Colonic mucosa (tissue), 4 donors: ENCODE measurements at regions not wholly inside any gene's neighbourhood (a gene's known extent, or its start where the extent isn't known, plus 50 kb on each side); places are given as distances from the start of the nearest gene placed in this dataset.

Experiments used
- DNase-seq: peaks from one replicate; pipeline ENCODE4 v3.0.0-alpha.2; 2020
- H3K27ac ChIP-seq: fragments of 200-600 bp; one replicate; pipeline ENCODE4 v1.8.0; 2021
- H3K27me3 ChIP-seq: fragments of 200-600 bp; one replicate; pipeline ENCODE4 v1.8.0; 2021
- H3K36me3 ChIP-seq: fragments of 200-600 bp; one replicate; pipeline ENCODE4 v1.8.0; 2021
- H3K4me1 ChIP-seq: fragments of 200-600 bp; one replicate; pipeline ENCODE4 v1.8.0; 2021; ENCODE audit warnings: mild to moderate bottlenecking
- H3K4me3 ChIP-seq: fragments of 200-600 bp; one replicate; pipeline ENCODE4 v1.8.0; 2021
- H3K9ac ChIP-seq, 2 donors: one replicate each; pipeline ENCODE4 v1.7.0; 2013; ENCODE audit warnings: control low read depth in 2 of 2, low read depth in 2 of 2, low read length in 2 of 2
- H3K9me3 ChIP-seq: fragments of 200-600 bp; one replicate; pipeline ENCODE4 v1.8.0; 2021
- intact Hi-C: fragments of 100-400 bp; cut with DNase I; formaldehyde crosslinking; loops from one replicate; pipeline ENCODE4 v1.14.1; 2022
- TF ChIP-seq, protein P1 (sequence below): fragments of 200-600 bp; IDR thresholded peaks from one replicate; pipeline ENCODE4 v1.8.0; 2022; ENCODE audit warnings: antibody characterized with exemption, mild to moderate bottlenecking
- donor health status: healthy.
- donor health status: DM: no; HTN: no; CAD: no.
- donor health status: DM: no; HTN: no; CAD: no.

DNA sequence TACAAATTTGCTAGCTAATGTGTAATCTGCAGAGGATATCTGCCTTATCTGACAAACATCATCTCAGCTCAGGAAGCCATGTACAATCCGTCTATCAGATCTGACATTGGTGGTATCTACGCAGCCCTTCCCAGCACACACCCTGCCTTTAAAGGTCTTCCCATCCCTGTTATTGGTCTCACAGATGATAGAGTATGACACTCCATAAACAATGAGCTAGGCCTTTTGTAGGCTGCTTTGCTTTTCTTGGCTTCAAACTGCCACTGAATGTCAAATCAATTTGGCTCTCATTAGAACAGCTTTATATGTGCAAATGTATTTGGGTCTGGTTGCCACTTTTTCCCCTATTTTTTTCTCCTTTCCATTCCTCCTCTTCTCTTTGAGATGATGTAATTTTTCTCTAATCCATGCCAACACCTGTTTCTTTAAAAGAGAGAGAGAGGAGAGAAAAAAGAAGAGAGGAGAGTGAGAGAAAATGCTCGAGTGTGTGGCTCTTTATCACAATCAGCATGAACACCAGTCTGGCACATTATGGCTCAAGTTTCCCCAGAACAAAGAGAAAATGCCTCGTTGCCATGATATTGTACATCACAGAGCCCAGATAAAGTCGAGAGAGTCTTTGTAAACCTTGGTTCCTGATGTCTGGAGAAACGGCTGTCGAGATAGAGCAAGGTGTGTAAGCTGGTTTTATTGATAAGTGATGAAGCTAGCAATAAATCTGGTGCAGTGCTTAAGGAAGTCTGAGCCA, 80.8 kb upstream of the DPH6 start:
- H3K27ac ChIP-seq = no peak overlapping the region
- DNase-seq = no peak
- intact Hi-C loops = no loop called here

DNA sequence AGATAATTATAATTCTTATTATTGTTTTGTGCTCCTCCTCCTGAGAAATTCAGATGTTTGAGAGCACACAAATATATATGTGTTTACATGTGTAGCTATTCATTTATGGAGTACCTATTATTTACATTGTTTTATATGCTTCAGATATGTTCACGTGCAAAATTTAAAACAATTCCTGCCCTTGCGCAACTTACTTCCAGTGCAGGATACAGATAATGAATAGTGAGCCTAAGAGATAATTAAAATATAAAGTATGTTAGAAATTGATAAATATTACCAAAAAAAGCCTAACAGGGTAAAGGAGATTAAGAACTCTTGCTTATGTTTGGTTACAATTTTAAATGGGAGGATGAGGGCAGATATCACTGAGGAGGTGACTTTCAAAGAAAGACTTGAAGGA, 81.7 kb upstream of the DPH6 start:
- no peak for DNase-seq
- intact Hi-C loops = no loop called here

More for the DNA sequence above, 80.8 kb upstream of the DPH6 start:
- H3K27me3 ChIP-seq = no peaks in the 10 kb centered on the region
- no peaks in the 10 kb centered on the region for H3K9me3 ChIP-seq
- no peaks in the 10 kb centered on the region for H3K4me1 ChIP-seq
- TF ChIP-seq, protein P1, sequence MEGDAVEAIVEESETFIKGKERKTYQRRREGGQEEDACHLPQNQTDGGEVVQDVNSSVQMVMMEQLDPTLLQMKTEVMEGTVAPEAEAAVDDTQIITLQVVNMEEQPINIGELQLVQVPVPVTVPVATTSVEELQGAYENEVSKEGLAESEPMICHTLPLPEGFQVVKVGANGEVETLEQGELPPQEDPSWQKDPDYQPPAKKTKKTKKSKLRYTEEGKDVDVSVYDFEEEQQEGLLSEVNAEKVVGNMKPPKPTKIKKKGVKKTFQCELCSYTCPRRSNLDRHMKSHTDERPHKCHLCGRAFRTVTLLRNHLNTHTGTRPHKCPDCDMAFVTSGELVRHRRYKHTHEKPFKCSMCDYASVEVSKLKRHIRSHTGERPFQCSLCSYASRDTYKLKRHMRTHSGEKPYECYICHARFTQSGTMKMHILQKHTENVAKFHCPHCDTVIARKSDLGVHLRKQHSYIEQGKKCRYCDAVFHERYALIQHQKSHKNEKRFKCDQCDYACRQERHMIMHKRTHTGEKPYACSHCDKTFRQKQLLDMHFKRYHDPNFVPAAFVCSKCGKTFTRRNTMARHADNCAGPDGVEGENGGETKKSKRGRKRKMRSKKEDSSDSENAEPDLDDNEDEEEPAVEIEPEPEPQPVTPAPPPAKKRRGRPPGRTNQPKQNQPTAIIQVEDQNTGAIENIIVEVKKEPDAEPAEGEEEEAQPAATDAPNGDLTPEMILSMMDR = no peak
- H3K4me3 ChIP-seq = no peak overlapping the region
- H3K9ac ChIP-seq = no peak overlapping the region
- H3K36me3 ChIP-seq = no peaks in the 10 kb centered on the region

DNA sequence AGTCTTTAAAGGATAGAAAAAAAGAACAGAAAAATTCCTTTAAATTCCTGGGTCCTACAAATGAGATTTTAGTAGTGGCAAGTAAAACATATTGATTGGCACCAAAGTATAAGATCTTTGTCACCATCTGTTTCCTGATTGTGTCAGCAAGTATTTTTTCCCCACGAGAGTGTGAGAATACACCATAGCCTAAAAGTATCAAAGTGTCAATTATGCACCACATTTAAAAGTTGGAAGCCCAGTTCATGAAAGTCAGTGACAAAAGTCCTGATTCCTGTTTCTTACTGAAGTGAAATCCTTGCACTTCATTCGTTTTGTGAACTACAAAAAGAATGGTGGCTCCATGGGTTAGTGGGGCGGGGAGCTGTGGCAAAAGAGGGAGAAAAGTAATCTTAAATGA, 83.8 kb upstream of the DPH6 start:
- Histone ChIP-seq H3K36me3 (no peaks in the 10 kb centered on the region), H3K4me1 (no peaks in the 10 kb centered on the region), H3K9ac (no peak overlapping the region), H3K27ac (no peak overlapping the region), H3K27me3 (no peaks in the 10 kb centered on the region), H3K9me3 (no peaks in the 10 kb centered on the region), H3K4me3 (no peak overlapping the region)
- no peak for DNase-seq
- intact Hi-C loops = no loop called here
- TF ChIP-seq, protein P1 = no peak

More for the DNA sequence above, 81.7 kb upstream of the DPH6 start:
- TF ChIP-seq, protein P1 = no peak
- Histone ChIP-seq H3K4me1 (no peaks in the 10 kb centered on the region), H3K9me3 (no peaks in the 10 kb centered on the region), H3K4me3 (no peak overlapping the region), H3K27me3 (no peaks in the 10 kb centered on the region), H3K36me3 (no peaks in the 10 kb centered on the region), H3K27ac (no peak overlapping the region), H3K9ac (no peak overlapping the region)

DNA sequence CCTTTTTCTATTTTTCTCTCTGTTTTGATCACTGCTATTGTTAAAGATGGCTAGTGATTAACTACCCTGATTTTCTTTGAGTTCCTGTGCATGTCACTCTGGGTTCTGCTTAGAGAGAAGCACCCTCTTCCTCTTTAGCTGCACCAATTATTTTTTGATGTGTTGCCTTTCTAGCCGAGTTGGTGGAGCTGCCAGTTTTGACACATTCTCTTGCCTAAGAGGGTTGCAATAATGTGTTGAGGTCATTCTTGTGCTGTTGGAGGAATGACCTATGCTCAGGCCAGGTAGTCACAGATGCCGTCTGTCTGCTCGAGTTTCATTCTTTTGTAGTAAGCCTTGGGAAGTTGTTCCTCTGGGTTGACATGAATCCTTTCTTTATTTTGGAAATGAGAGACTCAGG, 84.6 kb upstream of the DPH6 start:
- no peak for DNase-seq
- Histone ChIP-seq H3K4me1 (no peaks in the 10 kb centered on the region), H3K4me3 (no peak overlapping the region), H3K27ac (no peak overlapping the region), H3K9me3 (no peaks in the 10 kb centered on the region), H3K36me3 (no peaks in the 10 kb centered on the region), H3K9ac (no peak overlapping the region), H3K27me3 (no peaks in the 10 kb centered on the region)
- intact Hi-C loops = no loop called here
- TF ChIP-seq, protein P1 = no peak

DNA sequence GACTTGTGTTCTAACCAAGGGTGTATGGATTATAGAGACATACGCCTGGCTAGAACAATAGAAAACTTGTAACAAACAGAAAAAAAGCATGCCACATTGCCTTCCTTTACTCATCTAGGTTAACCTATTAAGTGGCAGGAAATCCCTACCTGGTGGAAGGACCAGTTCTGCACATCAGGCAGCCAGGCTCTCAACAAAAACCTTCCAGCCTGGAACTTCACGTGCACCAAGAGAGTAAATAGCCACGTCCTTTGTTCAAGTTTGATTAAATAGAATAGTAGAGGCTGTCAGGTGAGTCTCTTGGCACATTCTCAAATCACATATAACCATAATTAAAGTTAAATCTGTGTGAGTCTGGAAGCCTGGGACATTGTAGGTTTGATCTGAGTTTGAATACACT, 85.0 kb upstream of the DPH6 start:
- Histone ChIP-seq H3K27ac (no peak overlapping the region), H3K9ac (no peak overlapping the region), H3K4me1 (no peaks in the 10 kb centered on the region), H3K9me3 (no peaks in the 10 kb centered on the region), H3K27me3 (no peaks in the 10 kb centered on the region), H3K36me3 (no peaks in the 10 kb centered on the region), H3K4me3 (no peak overlapping the region)
- TF ChIP-seq, protein P1 = no peak
- intact Hi-C loops = no loop called here
- no peak for DNase-seq
